ENCODE measurements at regions not wholly inside any gene's neighbourhood (a gene's known extent, or its start where the extent isn't known, plus 50 kb on each side); places are given as distances from the start of the nearest gene placed in this dataset.

DNA sequence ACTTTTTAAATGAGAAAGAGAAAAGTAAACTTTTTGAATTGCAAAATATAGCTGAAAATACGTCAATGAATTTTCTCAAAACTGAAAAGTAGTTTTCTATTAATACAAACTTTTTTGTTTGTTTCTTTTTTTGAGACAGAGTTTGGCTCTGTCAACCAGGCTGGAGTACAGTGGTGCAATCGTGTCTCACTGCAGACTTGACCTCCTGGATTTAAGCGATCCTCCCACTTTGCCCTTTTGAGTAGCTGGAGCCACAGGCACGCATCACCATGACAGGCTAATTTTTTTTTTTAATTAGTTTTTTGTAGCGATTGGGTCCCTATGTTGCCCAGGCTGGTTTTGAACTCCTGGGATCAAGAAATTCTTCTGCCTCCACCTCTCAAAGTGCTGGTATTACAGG lies 610.4 kb downstream of the ELAVL2 start:
- DNase-seq, result no peak

DNA sequence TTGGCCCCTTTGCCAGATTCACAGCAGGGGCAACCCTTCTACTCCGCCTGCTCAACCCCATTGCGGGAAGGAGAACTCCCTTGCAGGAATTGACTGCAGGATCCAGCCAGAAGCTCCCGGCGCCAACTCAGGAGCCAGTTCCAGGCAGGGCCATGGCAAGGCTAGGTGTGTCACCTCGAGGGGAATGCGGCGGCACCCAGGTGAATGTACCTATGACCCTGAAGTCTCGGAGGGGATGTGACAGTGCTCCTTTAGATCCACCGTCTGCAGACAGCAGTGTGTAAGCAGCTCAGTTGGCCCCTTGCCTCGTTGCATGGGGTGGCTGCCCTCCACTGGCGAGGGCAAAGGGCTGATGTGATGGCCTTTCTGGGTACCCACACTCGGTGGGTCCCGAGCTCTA lies 606.6 kb downstream of the ELAVL2 start:
- DNase-seq, result no peak

DNA sequence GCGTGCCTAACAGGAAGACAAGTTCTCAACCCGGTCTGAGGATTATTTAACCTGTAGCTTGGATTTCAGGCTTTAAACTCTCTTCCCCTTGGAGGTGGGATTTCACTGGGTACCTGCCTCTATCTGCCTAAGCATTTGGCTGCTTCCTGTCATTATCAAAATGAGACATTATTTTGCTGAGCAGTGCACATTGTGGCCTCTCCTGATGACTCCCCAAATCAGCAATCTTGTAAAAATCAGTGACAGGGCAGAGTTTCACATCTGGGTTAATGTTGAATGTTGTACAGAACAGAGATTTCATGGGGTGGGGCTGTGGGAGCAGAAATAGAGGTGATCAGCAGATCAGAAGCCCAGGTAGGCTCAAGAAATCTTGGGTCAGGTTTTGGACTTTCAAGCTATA lies 605.9 kb downstream of the ELAVL2 start:
- no peak for DNase-seq

DNA sequence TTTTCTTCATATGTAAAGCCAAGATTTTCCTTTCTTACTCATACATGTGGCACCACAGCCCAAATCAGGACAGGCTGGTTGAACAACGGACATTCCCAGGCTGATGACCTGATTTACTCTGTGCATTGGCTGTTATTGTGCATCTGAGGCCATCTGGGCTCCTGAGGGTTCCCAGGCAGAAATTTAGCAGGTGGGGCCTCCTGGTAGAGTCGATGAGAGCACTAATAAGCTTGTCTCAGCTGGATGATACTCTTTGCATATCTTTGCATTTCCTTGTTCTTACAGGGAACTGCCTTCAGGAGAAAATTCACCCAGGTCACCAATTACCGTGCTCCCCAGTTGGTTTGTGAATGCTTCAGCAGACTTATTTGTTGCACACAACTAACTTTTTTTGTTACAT lies 605.1 kb downstream of the ELAVL2 start:
- DNase-seq, result no peak

DNA sequence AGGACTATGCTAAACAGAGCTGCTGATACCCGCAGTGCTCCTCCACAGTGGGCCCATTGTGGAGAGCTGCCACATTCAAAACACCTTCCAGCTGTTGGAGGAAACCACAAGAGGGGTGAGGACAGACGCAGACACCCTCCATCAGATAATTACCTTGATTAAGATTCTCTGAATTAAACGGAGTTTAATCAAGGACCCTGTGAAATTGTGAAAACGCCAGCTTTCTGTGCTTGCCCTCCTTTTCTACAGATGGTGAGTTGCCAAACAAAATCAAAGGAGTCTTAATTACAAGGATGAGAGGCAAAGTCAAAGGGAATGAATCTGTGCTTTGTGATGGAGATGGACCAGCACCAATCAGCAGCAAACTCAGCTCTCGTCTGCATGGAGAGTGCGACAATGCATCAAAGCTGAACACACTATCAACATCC lies 596.1 kb downstream of the ELAVL2 start:
- DNase-seq, result no peak

DNA sequence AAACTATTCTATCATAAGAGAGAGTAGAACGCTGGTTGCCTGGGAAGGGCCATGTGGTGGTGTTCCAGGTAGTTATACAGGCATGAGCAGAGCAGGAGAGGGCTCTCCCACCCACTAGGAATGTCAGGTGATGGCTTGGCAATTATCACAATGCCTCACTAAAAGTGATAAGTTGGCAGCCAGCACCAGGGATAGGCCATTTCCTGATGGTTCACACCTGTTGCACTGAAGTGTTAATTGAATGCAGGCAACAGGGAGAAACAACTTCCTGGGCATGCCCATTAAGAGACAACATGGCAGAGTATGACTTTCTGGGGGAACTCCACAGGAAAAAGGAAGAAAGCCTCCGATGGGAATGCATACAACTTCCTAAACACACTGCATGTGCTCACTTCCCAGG lies 593.2 kb downstream of the ELAVL2 start:
- DNase-seq, result no peak

DNA sequence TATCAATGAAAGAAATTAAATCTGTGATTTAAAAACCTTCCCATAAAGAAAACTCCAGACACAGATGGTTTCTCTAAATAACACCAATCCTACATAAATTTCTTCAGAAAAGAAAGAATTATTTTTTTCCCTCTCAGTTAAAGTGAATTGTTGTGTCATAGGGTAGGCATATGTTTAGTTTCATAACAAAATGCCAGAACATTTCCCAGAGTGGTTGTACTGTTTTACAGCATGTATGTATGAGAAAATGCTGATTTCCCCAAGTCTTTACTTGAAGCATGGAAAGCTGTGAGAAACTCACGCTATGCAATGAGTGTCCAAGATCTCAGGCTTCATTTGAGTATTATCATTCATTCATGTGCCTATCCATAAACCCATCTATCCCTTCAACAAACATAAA lies 582.5 kb downstream of the ELAVL2 start:
- DNase-seq, result no peak

DNA sequence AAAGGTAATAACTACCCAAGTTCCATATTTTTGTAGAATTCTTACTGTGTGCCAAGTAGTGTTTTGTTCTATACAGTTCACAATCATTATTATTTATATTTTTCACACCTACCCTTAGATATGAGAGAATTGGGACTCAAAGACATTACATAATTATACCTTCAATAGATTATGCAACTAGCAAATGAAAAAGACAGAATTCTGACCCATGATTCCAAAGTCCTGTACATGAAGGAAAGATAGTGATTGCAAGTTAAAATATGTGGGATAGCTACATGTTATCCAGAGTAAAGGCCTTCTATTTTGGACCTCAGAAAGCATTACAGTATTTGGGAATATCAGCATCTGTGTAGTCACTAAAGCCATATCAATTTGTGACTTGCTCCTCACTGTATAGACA lies 581.0 kb downstream of the ELAVL2 start:
- no peak for DNase-seq

DNA sequence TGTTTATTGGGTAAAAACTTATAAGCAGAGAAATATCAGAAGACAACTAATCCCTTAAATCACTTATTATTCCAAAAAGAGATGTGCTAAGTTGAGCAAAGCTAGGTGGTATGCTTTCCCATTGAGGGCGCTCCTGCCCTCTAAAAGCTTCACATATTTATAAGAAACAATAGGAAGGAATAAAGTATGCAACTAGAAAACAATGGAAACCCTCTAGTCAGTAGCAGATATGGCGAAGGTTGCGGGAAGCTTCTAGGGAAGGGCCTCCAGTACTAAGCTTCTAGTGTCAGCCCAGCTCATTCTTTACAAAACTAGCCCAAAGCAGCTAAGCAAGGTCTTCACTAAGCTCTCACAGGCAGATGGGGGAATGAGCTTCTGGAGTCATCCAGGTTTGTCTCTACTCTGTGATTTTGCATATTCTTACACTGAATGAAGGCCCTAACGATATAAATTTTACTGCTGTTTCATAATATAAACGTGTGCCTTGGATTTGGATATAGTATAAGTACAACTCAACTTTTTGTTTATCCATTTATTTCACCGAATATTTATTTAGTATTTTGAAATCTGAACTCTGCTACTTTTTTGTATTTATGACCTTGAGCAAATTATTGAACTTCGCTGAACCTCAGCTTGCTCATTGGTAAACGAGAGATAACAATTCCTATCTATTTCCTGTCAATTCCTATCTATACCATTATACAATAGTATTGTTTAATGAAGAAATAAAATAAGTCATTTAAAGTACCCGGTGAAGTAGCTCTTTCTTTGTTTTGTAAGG lies 571.4 kb downstream of the ELAVL2 start:
- no peak for DNase-seq

DNA sequence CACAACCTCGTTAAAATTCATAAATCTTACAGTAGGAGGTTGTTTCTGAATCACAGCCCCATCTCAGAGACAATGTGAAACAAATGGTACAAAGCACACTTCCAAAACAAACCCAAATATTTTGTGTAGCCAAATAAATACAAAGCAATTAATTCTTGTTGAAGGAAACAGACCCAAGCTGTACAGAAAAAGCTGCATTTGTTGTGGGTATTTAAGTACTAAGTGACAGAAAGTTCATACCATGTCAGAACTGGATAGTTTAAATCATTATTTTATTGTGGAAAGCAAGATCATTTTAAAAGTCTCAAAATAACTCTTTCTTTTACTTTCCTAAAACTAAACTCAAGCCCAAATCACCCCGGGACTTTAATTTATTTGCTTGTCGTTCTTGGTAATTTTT lies 570.7 kb downstream of the ELAVL2 start:
- DNase-seq, result no peak

DNA sequence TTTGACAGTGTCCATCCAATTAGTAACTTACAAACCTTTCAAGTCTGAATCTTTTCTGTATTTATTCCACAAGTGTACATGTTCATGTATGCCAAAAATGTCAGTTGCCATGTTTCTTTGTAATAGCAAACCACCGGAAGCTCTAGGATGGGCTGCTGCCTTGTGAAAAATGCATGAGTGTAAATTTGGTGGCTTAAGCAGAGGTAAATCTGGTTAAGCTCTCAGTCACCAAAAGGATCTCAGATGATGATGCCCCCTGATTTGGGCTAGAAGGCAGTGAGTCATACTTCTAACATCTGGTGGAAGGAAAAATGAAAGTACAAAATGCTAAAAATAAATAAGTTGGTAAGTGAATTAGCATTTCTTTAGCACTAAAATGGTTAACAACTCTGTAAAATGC lies 567.5 kb downstream of the ELAVL2 start:
- DNase-seq, result no peak

DNA sequence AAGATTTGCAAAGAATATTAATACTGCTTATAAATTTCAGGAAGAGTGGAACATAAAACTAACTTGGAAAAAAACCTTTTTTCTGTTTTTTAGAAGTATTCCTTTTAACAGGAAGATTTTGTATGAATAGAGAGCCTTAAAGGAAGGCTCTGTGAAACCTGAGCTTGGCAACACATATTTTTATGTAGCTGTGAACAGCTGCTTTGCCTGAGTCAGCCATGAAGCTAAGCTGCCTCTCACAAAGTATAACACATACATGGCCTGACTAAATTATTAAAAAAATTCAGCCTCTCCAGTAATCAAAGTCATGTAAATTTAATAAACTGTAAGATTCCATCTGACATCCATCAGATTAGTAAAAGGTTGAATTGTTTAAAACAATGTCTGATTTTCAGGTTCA lies 547.5 kb downstream of the ELAVL2 start:
- DNase-seq, result no peak

DNA sequence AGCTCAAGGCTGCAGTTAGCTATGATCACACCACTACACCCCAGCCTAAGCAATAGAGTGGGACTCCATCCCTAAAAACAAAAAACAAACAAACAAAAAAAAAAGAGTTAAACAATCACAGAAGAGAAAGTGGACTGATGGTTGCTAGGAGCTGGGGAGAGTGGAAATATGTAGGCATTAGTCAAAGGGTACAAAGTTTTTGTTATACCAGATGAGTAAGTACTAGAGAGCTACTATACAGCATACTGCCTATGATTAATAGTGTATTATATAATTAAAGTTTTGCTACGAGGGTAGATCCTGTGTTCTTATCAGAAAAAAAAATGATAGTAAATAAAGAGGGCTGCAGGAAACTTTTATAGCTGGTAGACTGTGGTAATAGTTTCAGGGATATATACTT lies 538.6 kb downstream of the ELAVL2 start:
- no peak for DNase-seq

DNA sequence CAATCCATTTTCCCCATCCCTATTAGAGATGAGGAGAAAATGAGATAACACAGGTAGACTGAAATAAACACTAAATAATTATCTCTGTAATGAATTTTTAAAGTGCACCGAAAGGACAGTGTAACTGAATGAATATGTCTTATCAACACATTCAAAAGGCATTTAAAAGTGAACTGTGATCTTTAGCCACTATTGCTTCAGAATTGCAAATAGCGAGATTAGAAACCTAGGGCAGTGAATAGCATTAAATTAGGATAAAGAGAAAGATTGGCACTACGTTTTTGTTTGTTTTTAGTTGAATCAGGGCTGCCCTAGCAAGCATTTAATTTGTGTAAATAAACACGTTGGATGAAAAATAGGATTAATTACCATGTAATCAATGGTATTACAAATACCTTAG lies 537.5 kb downstream of the ELAVL2 start:
- no peak for DNase-seq

DNA sequence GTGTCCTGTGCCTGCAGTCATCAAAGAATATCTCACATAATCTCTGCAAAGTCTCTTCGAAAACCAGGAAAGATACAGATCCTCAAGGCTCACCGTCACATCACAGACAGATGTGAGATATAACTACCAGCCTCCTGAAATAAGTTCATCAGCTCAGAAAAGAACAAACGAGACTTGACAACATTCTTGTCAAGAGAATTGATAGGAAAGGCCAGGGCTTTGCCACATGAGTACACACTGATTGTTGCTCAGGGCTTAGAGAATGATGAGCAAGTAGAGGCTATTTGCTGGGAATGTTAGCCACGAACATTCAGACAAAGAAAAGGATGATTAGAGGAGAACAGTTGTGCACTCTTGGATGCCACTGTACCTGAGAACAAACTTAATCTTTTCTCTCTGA lies 535.1 kb downstream of the ELAVL2 start:
- DNase-seq, result no peak

DNA sequence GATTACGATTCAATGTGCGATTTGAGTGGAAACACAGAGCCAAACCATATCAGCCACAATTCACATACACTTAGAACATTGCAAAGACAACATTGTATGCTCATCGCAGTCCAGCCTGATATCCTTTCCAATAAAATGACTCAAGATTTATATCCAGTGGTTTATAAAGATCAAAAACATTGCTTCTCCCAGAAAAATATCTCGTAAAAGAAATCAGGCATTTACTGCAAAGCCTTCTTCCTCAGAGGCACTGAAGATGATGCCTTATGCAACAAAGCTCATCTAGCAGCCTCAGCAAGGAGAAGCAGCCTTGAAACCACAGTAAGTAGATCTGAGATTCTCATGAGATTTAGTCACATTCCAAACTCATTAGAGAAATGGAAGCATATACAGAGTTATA lies 523.8 kb downstream of the ELAVL2 start:
- no peak for DNase-seq

DNA sequence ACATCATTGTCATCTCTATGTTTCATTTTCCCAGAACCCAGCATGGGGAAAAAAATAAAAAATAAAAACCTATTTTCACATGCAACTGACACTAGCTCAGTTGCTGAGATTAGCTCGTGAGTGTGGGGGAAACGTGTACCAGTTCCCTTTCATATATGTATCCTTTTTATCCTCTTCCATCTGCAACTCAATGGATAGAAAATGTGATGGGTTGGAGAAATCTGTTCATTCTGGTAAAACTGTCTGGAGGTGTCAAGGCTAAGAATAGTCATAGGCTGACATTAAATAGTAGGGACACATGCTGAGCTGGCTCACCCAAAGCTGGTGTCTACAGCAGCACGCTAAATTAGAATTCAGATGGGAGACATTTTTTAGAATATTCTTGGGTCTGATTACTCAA lies 519.3 kb downstream of the ELAVL2 start:
- no peak for DNase-seq

DNA sequence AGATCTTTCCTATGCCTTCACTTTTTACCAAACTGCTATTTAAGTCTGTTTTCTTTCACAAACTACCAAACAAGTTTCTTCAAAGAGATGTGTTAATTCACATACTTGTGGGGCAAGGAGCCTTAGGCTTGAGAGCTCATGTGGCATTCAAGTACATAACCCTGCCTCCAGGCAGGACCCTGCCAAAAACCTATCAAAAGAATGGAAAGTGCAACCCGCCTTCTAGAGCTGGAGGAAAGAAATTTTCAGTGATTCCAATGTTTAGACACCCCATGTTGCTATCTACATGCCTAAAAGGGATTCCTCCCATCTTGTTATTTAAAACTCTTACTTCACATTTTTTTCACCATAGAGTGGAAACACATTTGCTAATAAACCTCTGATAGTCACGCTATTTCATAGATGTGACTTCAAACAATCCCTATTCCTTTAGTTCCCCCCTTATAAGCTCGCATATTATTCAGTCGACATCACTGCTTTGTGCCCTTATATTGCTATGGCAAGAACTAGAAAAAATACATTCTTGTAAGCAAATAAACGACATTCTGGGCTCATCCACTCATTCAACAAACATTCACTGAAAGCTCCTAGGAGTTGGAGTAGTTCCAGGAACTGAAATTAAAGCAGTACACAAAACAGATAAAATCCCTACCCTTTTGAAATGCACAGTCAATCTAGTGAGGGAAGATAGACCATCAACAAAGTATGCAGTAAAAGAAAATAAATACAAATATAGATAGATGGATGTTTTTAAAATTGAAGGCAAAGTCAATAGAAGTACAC lies 518.1 kb downstream of the ELAVL2 start:
- DNase-seq, result no peak

DNA sequence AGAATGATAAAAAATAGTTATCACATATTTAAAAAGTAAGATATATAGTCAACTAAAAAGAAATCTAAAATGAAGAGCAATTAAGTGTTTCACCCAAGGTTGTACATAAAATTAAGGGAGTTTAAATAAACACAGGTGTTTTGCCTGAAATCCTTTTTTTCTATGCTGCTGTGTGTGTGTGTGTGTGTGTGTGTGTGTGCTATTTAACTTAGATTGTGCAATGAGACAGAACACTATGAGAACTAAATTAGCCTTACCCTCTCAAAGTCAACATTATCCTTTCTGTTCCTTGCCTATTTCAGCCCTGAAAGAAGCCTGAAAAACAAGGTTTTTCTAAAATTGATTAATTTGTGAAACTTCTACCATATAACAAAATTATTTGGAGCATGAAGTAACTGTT lies 516.2 kb downstream of the ELAVL2 start:
- DNase-seq, result no peak

DNA sequence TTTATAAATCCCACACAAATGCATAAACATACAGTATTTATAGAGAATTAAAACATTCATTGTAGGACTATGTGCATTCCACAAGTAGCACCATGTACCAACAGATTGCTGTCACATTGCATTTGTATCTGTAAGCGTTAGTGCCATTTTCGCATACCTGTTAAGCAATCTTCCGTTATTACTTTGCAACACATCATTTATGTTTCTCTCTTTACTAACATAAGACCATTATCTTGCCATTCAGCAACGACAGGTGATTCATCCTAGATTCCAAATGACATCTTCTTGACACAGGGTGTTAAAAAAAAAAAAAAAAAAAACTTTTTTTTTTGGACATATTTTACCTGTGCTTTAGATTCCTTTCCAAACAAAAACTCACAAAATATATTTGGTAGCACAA lies 511.8 kb downstream of the ELAVL2 start:
- no peak for DNase-seq

DNA sequence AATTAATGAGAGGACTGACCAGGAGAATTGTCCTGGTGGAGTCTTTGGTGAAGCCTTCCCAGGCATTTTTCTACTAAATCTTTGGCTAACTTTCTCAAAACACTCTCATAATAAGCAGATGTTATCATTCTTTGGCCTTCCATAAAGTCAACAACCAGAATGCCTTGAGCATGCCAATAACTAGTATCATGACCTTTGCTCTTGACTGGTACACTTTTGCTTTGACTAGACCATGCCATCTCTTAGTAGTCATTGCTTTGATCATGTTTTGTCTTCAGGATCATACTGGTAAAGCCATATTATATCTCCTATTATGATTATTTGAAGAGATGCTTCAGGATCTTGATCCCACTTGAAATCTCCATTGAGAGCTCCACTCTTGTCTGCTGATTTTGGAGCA lies 506.9 kb downstream of the ELAVL2 start:
- no peak for DNase-seq

DNA sequence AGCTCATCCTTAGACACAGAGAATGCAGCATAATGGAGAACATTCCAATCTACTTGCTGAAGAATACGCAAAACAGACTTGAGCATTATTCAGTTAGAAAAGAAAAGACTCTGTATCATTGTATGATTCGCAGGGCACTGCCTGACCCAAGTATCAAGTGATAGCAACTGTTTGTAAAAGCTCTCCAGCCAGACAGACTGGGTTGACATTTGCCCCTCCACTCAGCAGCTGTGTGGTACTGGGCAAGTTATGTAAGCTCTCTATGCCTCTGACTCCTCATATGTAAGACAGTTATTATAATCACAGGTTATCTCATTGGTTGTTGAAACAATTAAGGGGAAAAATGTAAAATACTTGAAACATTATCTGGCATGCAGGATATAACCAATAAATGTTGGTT lies 505.0 kb downstream of the ELAVL2 start:
- DNase-seq, result no peak

DNA sequence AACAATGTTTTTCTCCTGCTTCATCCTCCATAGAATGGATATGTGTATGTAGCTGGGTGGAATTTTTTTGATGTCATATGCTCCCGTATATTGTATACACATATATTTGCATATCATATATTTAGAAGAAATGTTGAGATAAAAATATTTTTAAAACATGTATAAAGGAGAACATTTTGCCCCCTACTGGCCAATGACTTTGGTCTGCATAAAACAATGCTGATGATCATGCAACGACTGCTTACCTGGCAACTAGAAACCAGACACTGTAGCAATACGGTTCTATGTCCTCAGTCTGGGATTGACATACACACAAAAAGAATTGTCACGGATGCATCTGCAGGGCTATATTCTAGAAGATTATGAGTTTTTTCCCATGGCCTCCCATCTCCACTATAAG lies 503.6 kb downstream of the ELAVL2 start:
- DNase-seq, result no peak

DNA sequence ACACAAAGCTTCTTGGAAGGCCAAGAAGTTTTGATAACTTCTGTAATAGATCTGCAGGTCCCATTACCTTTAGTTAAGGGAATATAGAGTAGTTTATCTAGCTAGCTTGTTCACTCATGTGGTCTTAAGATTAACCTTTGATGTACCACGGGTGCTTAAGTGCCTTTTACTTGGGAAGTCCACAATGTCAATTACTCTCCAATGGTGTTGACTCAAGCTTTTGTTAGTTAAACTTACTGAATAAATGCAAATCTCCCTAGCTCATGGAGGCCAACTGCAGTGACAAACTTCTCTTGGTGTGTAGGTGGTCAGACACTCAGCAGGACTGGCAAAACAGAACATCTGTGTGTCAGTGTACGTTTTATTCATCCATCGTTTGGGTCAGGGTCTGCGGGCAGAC lies 501.5 kb downstream of the ELAVL2 start:
- DNase-seq, result no peak

DNA sequence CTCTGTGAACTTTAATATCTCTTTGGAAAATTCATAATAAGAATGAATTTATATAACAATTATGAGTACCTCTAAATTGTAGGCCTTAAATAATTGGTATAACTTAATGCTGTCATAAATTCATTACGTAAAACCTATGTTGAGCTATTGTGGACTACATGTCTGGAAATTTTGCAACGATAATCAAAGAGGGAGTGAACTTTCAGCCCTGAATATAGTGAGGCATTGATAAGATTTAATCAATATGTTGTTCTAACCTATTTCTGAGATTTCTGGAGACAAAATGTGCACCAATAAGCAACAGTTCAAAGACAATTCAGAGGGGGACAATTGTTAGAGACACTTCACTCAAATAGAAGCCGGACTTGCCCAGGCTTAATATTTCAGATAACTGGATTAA lies 499.4 kb downstream of the ELAVL2 start:
- DNase-seq, result no peak
